CD14-positive monocyte (primary cell): ENCODE measurements at regions not wholly inside any gene's neighbourhood (a gene's known extent, or its start where the extent isn't known, plus 50 kb on each side); places are given as distances from the start of the nearest gene placed in this dataset.

Experiments
- DNase-seq, 3 donors: peaks; one replicate each; pipeline ENCODE4 v3.0.0-alpha.2; 2011 to 2022
- H2AFZ ChIP-seq: 2 replicates; pipeline ENCODE4 v1.6.0; 2012; ENCODE audit warnings: mild to moderate bottlenecking, low read depth, low read length, inconsistent platforms; ENCODE audit not compliant: insufficient read depth, poor library complexity, severe bottlenecking
- H3K27ac ChIP-seq, 2 donors: 1 replicate in 1 of 2; 2 replicates in 1 of 2; pipeline ENCODE4 v1.5.1; 2012 to 2013; ENCODE audit warnings: low read length in 2 of 2, control low read depth in 1 of 2, inconsistent platforms in 1 of 2, low read depth in 1 of 2, mild to moderate bottlenecking in 1 of 2
- H3K27me3 ChIP-seq, 2 donors: one replicate each; pipeline versions ENCODE4 v1.6.0 to v1.6.1; 2011 to 2013; ENCODE audit warnings: low read length in 2 of 2; ENCODE audit not compliant: control insufficient read depth in 2 of 2, insufficient read depth in 2 of 2
- H3K36me3 ChIP-seq, 2 donors: replicated peaks in 1 of 2; 1 replicate in 1 of 2; 2 replicates in 1 of 2; pipeline versions ENCODE4 v1.5.1 to v1.6.1; 2012 to 2013; ENCODE audit warnings: low read length in 2 of 2, control low read depth in 1 of 2, inconsistent platforms in 1 of 2, mild to moderate bottlenecking in 1 of 2; ENCODE audit not compliant: insufficient read depth in 2 of 2, control insufficient read depth in 1 of 2
- H3K4me1 ChIP-seq, 2 donors: 1 replicate in 1 of 2; 2 replicates in 1 of 2; pipeline versions ENCODE4 v1.5.1 to v1.6.1; 2012 to 2013; ENCODE audit warnings: low read length in 2 of 2, control low read depth in 1 of 2, inconsistent platforms in 1 of 2, mild to moderate bottlenecking in 1 of 2, moderate library complexity in 1 of 2; ENCODE audit not compliant: insufficient read depth in 2 of 2, control insufficient read depth in 1 of 2
- H3K4me2 ChIP-seq: replicated peaks from 2 replicates; pipeline ENCODE3; 2012; ENCODE audit warnings: low read length, moderate library complexity, mild to moderate bottlenecking; ENCODE audit not compliant: poor library complexity, severe bottlenecking; ENCODE audit errors: extremely low read depth
- H3K4me3 ChIP-seq, 3 experiments: fragments of 200-600 bp in 1 of 3; sonication (generic) in 1 of 3; replicated peaks in 1 of 3; 1 replicate in 2 of 3; 2 replicates in 1 of 3; pipeline ENCODE4 v1.5.1; 2011 to 2013; ENCODE audit warnings: low read length in 3 of 3, mild to moderate bottlenecking in 3 of 3, control low read depth in 2 of 3, low read depth in 2 of 3, inconsistent platforms in 1 of 3, moderate library complexity in 1 of 3
- H3K79me2 ChIP-seq: 2 replicates; pipeline ENCODE4 v1.6.0; 2012; ENCODE audit warnings: mild to moderate bottlenecking, control low read depth, inconsistent platforms, low read length, moderate library complexity; ENCODE audit not compliant: insufficient read depth
- H3K9ac ChIP-seq: 2 replicates; pipeline ENCODE4 v1.6.0; 2017; ENCODE audit warnings: low read length, mild to moderate bottlenecking; ENCODE audit not compliant: insufficient read depth, poor library complexity, severe bottlenecking
- H3K9me3 ChIP-seq, 2 donors: replicated peaks in 1 of 2; 1 replicate in 1 of 2; 2 replicates in 1 of 2; pipeline versions ENCODE4 v1.5.1 to v1.6.1; 2012 to 2013; ENCODE audit warnings: low read length in 2 of 2, control low read depth in 1 of 2; ENCODE audit not compliant: control insufficient read depth in 1 of 2, insufficient read depth in 1 of 2
- H4K20me1 ChIP-seq: 2 replicates; pipeline ENCODE4 v1.6.0; 2012; ENCODE audit warnings: mild to moderate bottlenecking, low read length, control low read depth, moderate library complexity; ENCODE audit not compliant: insufficient read depth
- H3K27ac Mint-ChIP-seq, 7 donors: one replicate each; pipeline ENCODE4 v1.8.0; 2020; ENCODE audit warnings: mild to moderate bottlenecking in 7 of 7, mixed read lengths in 7 of 7, moderate library complexity in 6 of 7, inconsistent platforms in 2 of 7
- H3K27me3 Mint-ChIP-seq, 3 donors: one replicate each; pipeline ENCODE4 v1.8.0; 2021 to 2022; ENCODE audit warnings: low read depth in 3 of 3, mild to moderate bottlenecking in 3 of 3, mixed read lengths in 3 of 3, moderate library complexity in 3 of 3, inconsistent platforms in 1 of 3
- H3K36me3 Mint-ChIP-seq, 2 donors: one replicate each; pipeline ENCODE4 v1.8.0; 2020; ENCODE audit warnings: mixed read lengths in 2 of 2, inconsistent platforms in 1 of 2, mild to moderate bottlenecking in 1 of 2
- H3K4me1 Mint-ChIP-seq: one replicate; pipeline ENCODE4 v1.8.0; 2020; ENCODE audit warnings: mild to moderate bottlenecking, mixed read lengths
- H3K4me3 Mint-ChIP-seq, 2 donors: one replicate each; pipeline ENCODE4 v1.8.0; 2020; ENCODE audit warnings: mild to moderate bottlenecking in 2 of 2, mixed read lengths in 2 of 2, moderate library complexity in 1 of 2
- H3K9me3 Mint-ChIP-seq, 7 donors: one replicate each; pipeline ENCODE4 v1.8.0; 2020 to 2022; ENCODE audit warnings: mixed read lengths in 7 of 7, mild to moderate bottlenecking in 6 of 7, moderate library complexity in 6 of 7, inconsistent platforms in 2 of 7
- WGBS: methylation state at CpG from one replicate; pipeline ENCODE4 v1.1.5; 2013; ENCODE audit warnings: missing lambda C conversion rate; ENCODE audit not compliant: insufficient coverage; 5-methylcytosine and 5-hydroxymethylcytosine counted together
- intact Hi-C, 2 donors: fragments of 100-400 bp; cut with micrococcal nuclease; formaldehyde crosslinking; loops; one replicate each; pipeline versions ENCODE4 v1.15.0 to v1.15.1; 2023
- TF ChIP-seq, protein P1 (sequence below): fragments of 200-600 bp; IDR thresholded peaks from one replicate; pipeline ENCODE4 v1.8.0; 2022; ENCODE audit warnings: antibody characterized with exemption, mild to moderate bottlenecking

DNA sequence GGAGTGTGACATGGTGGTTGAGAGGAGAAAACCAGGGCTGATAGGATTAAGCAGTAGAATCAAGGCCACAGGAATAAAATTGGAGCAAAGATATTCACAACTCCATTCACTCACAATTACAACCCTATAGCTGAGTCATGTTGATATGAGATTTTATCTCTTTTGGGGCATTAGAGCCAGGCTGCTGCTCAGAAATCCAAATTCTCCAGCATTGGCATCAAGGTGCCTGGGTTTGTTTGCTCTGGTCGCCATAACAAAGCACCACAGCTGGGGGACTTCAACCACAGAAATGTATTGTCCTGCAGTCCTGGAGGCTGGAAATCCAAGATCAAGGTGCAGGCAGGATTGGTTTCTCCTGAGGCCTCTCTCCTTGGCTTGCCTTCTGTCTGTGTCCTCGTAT is 52.5 kb upstream of the GRB10 start:
- no peak for DNase-seq
- H3K4me2 ChIP-seq, result no peak overlapping the region
- H3K4me1 Mint-ChIP-seq, result no peaks in the 10 kb centered on the region
- intact Hi-C loops, result no loop called here
- no peak overlapping the region for H2AFZ ChIP-seq
- H3K4me3 Mint-ChIP-seq, result no peak overlapping the region
- no peaks in the 10 kb centered on the region for H3K36me3 ChIP-seq
- peaks cover 0 to 6% (median 2%) of the 10 kb centered on the region in 7 donors for H3K9me3 Mint-ChIP-seq
- no peak overlapping the region for H3K4me3 ChIP-seq
- no peaks in the 10 kb centered on the region for H3K9me3 ChIP-seq
- H3K4me1 ChIP-seq, result no peaks in the 10 kb centered on the region
- no peaks in the 10 kb centered on the region for H3K79me2 ChIP-seq
- no peaks in the 10 kb centered on the region for H3K27me3 ChIP-seq
- TF ChIP-seq, protein P1, sequence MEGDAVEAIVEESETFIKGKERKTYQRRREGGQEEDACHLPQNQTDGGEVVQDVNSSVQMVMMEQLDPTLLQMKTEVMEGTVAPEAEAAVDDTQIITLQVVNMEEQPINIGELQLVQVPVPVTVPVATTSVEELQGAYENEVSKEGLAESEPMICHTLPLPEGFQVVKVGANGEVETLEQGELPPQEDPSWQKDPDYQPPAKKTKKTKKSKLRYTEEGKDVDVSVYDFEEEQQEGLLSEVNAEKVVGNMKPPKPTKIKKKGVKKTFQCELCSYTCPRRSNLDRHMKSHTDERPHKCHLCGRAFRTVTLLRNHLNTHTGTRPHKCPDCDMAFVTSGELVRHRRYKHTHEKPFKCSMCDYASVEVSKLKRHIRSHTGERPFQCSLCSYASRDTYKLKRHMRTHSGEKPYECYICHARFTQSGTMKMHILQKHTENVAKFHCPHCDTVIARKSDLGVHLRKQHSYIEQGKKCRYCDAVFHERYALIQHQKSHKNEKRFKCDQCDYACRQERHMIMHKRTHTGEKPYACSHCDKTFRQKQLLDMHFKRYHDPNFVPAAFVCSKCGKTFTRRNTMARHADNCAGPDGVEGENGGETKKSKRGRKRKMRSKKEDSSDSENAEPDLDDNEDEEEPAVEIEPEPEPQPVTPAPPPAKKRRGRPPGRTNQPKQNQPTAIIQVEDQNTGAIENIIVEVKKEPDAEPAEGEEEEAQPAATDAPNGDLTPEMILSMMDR, result no peak
- H3K27me3 Mint-ChIP-seq, result peaks cover 0 to 3% (median 1%) of the 10 kb centered on the region in 3 donors
- no peaks in the 10 kb centered on the region for H3K36me3 Mint-ChIP-seq
- H3K9ac ChIP-seq, result no peak overlapping the region
- no peak overlapping the region for H3K27ac Mint-ChIP-seq
- H3K27ac ChIP-seq, result no peak overlapping the region
- H4K20me1 ChIP-seq, result no peaks in the 10 kb centered on the region
- WGBS, result 87% methylated on average over 2 of the region's 2 CpGs

GRCh38 chr7:50834679-50835078 is 52.0 kb upstream of the GRB10 start:
- TF ChIP-seq, protein P1, result no peak
- Mint-ChIP-seq H3K27ac (no peak overlapping the region), H3K9me3 (peaks cover 0 to 6% (median 4%) of the 10 kb centered on the region in 7 donors), H3K27me3 (peaks cover 0 to 5% (median 1%) of the 10 kb centered on the region in 3 donors), H3K4me1 (no peaks in the 10 kb centered on the region), H3K36me3 (no peaks in the 10 kb centered on the region), H3K4me3 (no peak overlapping the region)
- intact Hi-C loops, result no loop called here
- Histone ChIP-seq H3K9ac (no peak overlapping the region), H3K27ac (no peak overlapping the region), H3K4me3 (no peak overlapping the region), H3K79me2 (no peaks in the 10 kb centered on the region), H3K4me1 (no peaks in the 10 kb centered on the region), H3K9me3 (no peaks in the 10 kb centered on the region), H4K20me1 (no peaks in the 10 kb centered on the region), H2AFZ (no peak overlapping the region), H3K27me3 (no peaks in the 10 kb centered on the region), H3K36me3 (no peaks in the 10 kb centered on the region), H3K4me2 (no peak overlapping the region)
- 98% methylated on average over 5 of the region's 6 CpGs for WGBS
- no peak for DNase-seq
